ENCODE measurements at regions not wholly inside any gene's neighbourhood (a gene's known extent, or its start where the extent isn't known, plus 50 kb on each side); places are given as distances from the start of the nearest gene placed in this dataset.

- TF ChIP-seq CTCF (IDR thresholded peaks at IDR 0.05; ENCODE audit: unreplicated experiment) = no peak
- Mint-ChIP-seq H3K9me3 (ENCODE audit: low read depth, unreplicated experiment) (no peaks in the 10 kb centered on the region), H3K27ac (ENCODE audit: unreplicated experiment) (no peak overlapping the region), H3K36me3 (ENCODE audit: insufficient read depth, unreplicated experiment) (peaks cover 5% of the 10 kb centered on the region), H3K27me3 (ENCODE audit: unreplicated experiment) (peaks cover 17% of the 10 kb centered on the region), H3K4me3 (ENCODE audit: low read depth, unreplicated experiment) (no peak overlapping the region), H3K4me1 (ENCODE audit: low read depth, unreplicated experiment) (peaks cover 37% of the 10 kb centered on the region)
- no TSS peak for BruUV-seq (replicated peaks)
- CTCF ChIA-PET = no interaction called here
- no peak for DNase-seq
- intact Hi-C loops (cut with micrococcal nuclease; ENCODE audit: unreplicated experiment) = loop anchor here (10.0 kb wide), 1 partner anchor 430 kb away; no protein-coding TSS in a partner anchor
Measured at GRCh38 chr1:227434808-227435444, 116.6 kb upstream of the CDC42BPA start.

- H3K9me3 Mint-ChIP-seq (ENCODE audit: low read depth, unreplicated experiment) = no peaks in the 10 kb centered on the region
- H3K4me1 Mint-ChIP-seq (ENCODE audit: low read depth, unreplicated experiment) = peaks cover 48% of the 10 kb centered on the region
- peaks cover 5% of the 10 kb centered on the region for H3K36me3 Mint-ChIP-seq (ENCODE audit: insufficient read depth, unreplicated experiment)
- H3K4me3 Mint-ChIP-seq (ENCODE audit: low read depth, unreplicated experiment) = no peak overlapping the region
- peaks cover 8% of the 10 kb centered on the region for H3K27me3 Mint-ChIP-seq (ENCODE audit: unreplicated experiment)
- no peak for TF ChIP-seq CTCF (IDR thresholded peaks at IDR 0.05; ENCODE audit: unreplicated experiment)
- DNase-seq = no peak
- intact Hi-C loops (cut with micrococcal nuclease; ENCODE audit: unreplicated experiment) = loop anchor here (10.0 kb wide), 1 partner anchor 429 kb away; no protein-coding TSS in a partner anchor
- no peak overlapping the region for H3K27ac Mint-ChIP-seq (ENCODE audit: unreplicated experiment)
- no TSS peak for BruUV-seq (replicated peaks)
- CTCF ChIA-PET = interaction anchor here (0.5 to 0.8 kb wide), 2 partner anchors 9 to 91 kb away, joined by 3 read pairs; no protein-coding TSS in a partner anchor
Measured at GRCh38 chr1:227433663-227434341, 115.5 kb upstream of the CDC42BPA start.

- Mint-ChIP-seq H3K4me3 (ENCODE audit: low read depth, unreplicated experiment) (no peak overlapping the region), H3K27me3 (ENCODE audit: unreplicated experiment) (no peaks in the 10 kb centered on the region), H3K4me1 (ENCODE audit: low read depth, unreplicated experiment) (peaks cover 57% of the 10 kb centered on the region), H3K36me3 (ENCODE audit: insufficient read depth, unreplicated experiment) (peaks cover 5% of the 10 kb centered on the region), H3K9me3 (ENCODE audit: low read depth, unreplicated experiment) (no peaks in the 10 kb centered on the region), H3K27ac (ENCODE audit: unreplicated experiment) (no peak overlapping the region)
- BruUV-seq (replicated peaks) = no TSS peak
- no peak for DNase-seq
- intact Hi-C loops (cut with micrococcal nuclease; ENCODE audit: unreplicated experiment) = loop anchor here (10.0 kb wide), 1 partner anchor 428 kb away; no protein-coding TSS in a partner anchor
- no peak for TF ChIP-seq CTCF (IDR thresholded peaks at IDR 0.05; ENCODE audit: unreplicated experiment)
- CTCF ChIA-PET = interaction anchor here (0.5 to 0.8 kb wide), 2 partner anchors 10 to 90 kb away, joined by 3 read pairs; no protein-coding TSS in a partner anchor
Measured at GRCh38 chr1:227432981-227433380, 114.7 kb upstream of the CDC42BPA start.

GRCh38 chr1:227432181-227432535 lies 113.9 kb upstream of the CDC42BPA start:
- H3K9me3 Mint-ChIP-seq (ENCODE audit: low read depth, unreplicated experiment) = no peaks in the 10 kb centered on the region
- no peak overlapping the region for H3K4me3 Mint-ChIP-seq (ENCODE audit: low read depth, unreplicated experiment)
- H3K4me1 Mint-ChIP-seq (ENCODE audit: low read depth, unreplicated experiment) = peaks cover 51% of the 10 kb centered on the region
- BruUV-seq (replicated peaks) = no TSS peak
- H3K36me3 Mint-ChIP-seq (ENCODE audit: insufficient read depth, unreplicated experiment) = peaks cover 5% of the 10 kb centered on the region
- CTCF ChIA-PET = interaction anchor here (0.6 to 0.9 kb wide), 3 partner anchors 32 to 453 kb away, joined by 3 to 6 read pairs (median 4); no protein-coding TSS in a partner anchor
- no peak for DNase-seq
- intact Hi-C loops (cut with micrococcal nuclease; ENCODE audit: unreplicated experiment) = loop anchor here (10.0 kb wide), 1 partner anchor 427 kb away; no protein-coding TSS in a partner anchor
- no peak overlapping the region for H3K27ac Mint-ChIP-seq (ENCODE audit: unreplicated experiment)
- no peaks in the 10 kb centered on the region for H3K27me3 Mint-ChIP-seq (ENCODE audit: unreplicated experiment)
- TF ChIP-seq CTCF (IDR thresholded peaks at IDR 0.05; ENCODE audit: unreplicated experiment) = no peak
